Right renal cortex interstitium (tissue), 3 donors: ENCODE measurements at regions not wholly inside any gene's neighbourhood (a gene's known extent, or its start where the extent isn't known, plus 50 kb on each side); places are given as distances from the start of the nearest gene placed in this dataset.

Experiments used
- DNase-seq, 3 donors: peaks; one replicate each; pipeline ENCODE4 v3.0.0-alpha.2; 2013; ENCODE audit warnings: low read depth in 3 of 3, low spot score in 2 of 3

DNA sequence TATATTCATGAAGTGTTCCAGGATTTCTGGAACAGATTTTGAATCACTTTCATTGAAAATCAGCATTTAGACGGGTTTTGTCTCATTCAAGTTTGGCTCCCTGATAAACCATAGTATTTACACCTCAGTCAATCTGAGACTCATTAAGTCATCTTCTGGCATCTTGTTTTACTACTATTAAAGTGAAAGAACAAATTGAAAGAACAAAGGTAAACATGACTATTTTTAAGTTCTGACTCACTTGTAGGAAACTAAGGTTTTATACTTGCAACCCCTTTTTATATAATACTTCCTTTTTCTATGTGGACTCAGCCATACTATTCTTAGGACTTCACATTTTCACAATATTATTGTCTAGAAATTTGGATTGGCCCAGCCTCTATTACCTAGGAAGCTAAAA is 854.4 kb downstream of the SQOR start:
- no peak for DNase-seq

GRCh38 chr15:46496491-46497115 is 861.8 kb downstream of the SQOR start:
- no peak for DNase-seq

GRCh38 chr15:46502667-46503066 is 867.8 kb downstream of the SQOR start:
- DNase-seq: peak in 1 of 3 donors; percentile 1

DNA sequence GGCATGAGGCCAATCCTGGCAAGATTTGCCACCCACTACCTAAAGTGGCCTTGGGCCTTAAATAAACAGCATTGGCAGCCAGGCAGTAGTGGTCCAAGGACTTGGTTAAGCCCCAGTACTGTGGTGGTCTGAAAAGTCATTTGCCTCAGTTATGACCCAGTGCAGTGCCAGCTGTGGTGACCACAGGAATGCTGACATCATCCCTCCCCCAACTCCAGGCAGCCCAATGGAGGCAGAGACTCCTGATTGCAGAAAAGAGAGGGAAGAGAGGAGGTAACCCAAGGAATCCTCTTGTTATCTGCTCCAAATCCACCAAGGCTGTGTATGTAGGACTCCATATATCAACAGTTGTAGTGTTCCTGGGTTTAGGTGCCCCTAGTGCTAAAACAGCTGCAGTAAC is 883.6 kb downstream of the SQOR start:
- no peak for DNase-seq

DNA sequence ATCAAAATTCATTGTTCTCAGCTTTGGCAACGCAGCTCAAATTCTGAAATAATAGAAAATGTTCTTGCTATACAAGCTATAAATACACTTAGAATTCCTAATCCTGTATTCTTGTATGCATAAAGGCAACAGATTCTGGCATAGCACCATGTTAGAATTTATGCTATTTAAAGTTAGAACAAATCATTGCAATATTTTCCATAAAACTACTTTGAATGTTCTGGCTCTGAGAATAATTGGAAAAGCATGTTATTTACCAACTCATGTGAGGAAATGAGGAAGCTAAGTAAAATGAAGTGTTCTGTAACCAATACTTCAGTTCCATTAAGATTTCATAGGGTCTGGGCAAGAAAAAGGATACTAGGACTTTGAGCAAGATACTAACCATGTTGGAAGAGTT is 888.9 kb downstream of the SQOR start:
- no peak for DNase-seq

- DNase-seq: no peak
These were observed 891.3 kb downstream of the SQOR start for GRCh38 chr15:46525984-46526725.

- DNase-seq: no peak
These were observed 891.9 kb downstream of the SQOR start for GRCh38 chr15:46526726-46527110.

GRCh38 chr15:46543626-46544025 is 908.8 kb downstream of the SQOR start:
- DNase-seq: peak in 1 of 3 donors; percentile 18

GRCh38 chr15:46548989-46549388 is 914.2 kb downstream of the SQOR start:
- DNase-seq: no peak

- no peak for DNase-seq
These were observed 917.5 kb downstream of the SQOR start for GRCh38 chr15:46552316-46552715.

DNA sequence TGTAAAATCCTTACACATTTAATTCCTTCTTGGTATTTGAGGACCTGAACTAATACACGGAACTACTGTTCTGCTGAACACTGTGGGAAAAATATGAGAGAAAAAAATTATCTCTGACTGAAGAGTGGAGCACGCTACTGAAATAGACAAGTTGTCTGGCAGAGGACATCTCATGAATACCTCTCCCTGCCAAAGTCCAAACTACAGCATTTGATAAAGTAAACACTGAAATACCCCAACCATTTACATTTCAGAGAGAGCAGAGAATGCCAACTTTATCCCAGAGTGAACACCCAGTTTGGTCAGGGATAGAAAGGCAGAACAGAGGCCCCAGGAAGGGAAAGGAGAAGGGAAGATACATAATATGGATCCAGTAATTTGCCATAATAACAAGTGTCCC is 920.7 kb downstream of the SQOR start:
- no peak for DNase-seq

GRCh38 chr15:46556010-46556409 is 921.2 kb downstream of the SQOR start:
- DNase-seq: no peak

GRCh38 chr15:46556559-46557379 is 921.9 kb downstream of the SQOR start:
- DNase-seq: no peak

- no peak for DNase-seq
These were observed 933.1 kb downstream of the SQOR start for GRCh38 chr15:46567968-46568367.

DNA sequence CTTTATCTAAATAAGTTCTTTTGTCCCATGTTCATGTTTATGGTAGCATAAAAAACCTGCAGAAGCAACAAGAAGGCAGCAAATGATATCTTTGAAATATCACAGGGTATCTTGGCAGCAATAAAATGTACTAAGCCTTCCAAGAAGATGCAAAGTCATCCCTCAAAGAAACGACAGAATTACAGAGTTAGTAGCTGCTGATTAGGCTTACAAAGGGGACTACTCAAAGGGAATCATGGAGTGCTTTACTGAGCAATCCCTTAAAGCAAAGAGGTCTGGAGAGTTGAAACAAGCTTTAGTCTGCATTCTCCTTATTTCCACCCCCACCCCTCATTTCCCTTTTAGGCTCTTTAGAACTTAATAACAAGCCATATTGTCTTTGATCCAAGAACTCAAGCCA is 935.0 kb downstream of the SQOR start:
- no peak for DNase-seq

GRCh38 chr15:46576646-46577395 is 942.0 kb downstream of the SQOR start:
- DNase-seq: peak; percentile 34 to 58 (median 45)

GRCh38 chr15:46577767-46578166 is 942.9 kb downstream of the SQOR start:
- DNase-seq: no peak

DNA sequence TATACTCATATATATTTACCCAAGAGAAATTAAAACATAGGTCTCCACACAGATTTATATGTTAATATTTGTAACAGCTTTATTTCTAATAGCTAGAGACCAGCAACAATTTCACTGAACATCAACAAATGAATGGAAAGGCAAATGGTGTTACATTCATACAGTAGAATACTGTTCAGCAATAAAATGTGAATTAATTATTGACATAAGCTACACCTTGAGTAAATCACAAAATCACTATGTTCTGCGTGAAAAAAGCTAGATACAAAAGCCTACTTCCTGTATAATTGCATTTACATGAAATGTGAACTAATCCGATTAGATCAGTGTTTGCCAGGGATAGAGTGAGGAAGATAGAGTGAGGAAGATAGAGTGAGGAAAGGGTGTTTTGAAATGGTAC is 945.7 kb downstream of the SQOR start:
- DNase-seq: no peak

GRCh38 chr15:46580924-46581323 is 946.1 kb downstream of the SQOR start:
- no peak for DNase-seq

GRCh38 chr15:46589088-46589487 is 954.3 kb downstream of the SQOR start:
- no peak for DNase-seq

DNA sequence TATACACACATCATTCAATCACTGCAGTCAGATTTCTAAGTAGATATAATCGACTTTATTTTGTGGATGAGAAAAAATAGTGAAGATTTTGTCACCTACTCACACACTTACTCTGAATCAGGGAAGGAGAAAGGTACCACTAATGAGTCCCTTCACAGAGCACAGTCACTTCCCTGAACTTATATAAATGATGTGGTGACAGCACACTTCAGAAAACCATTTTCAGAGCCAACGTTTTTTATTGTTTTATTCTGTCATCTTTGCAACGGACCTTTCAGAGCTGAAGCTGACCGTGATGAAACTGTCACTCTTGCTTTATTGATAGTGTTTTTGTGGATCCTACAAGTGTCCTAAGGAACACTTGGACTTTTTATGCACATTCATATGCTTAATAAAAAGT is 956.6 kb downstream of the SQOR start:
- DNase-seq: no peak
